ENCODE measurements at regions not wholly inside any gene's neighbourhood (a gene's known extent, or its start where the extent isn't known, plus 50 kb on each side); places are given as distances from the start of the nearest gene placed in this dataset.

- no peak for ATAC-seq (ENCODE audit: low read depth)
- Histone ChIP-seq H3K27me3 (ENCODE audit: control insufficient read depth, insufficient read depth, low read length) (no peaks in the 10 kb centered on the region), H3K79me1 (ENCODE audit: low read depth in 1 of 2, low read length in 2 of 2) (no peaks in the 10 kb centered on the region), H3K27ac (ENCODE audit: insufficient read depth, low read length) (no peak overlapping the region), H3K23ac (ENCODE audit: low read depth, low read length) (no peak overlapping the region), H2BK5ac (ENCODE audit: low read depth, low read length, poor library complexity, severe bottlenecking) (no peak overlapping the region), H4K91ac (ENCODE audit: insufficient read depth, low read depth, low read length) (no peak overlapping the region), H2BK15ac (ENCODE audit: low read depth, low read length) (no peak overlapping the region), H3K56ac (ENCODE audit: extremely low read depth, insufficient read depth, low read length) (no peak overlapping the region), H4K20me1 (ENCODE audit: insufficient read depth, low read length) (no peaks in the 10 kb centered on the region), H3K4ac (ENCODE audit: low read depth, low read length) (no peak overlapping the region), H2BK20ac (ENCODE audit: low read depth, low read length) (no peak overlapping the region), H3K4me3 (ENCODE audit: insufficient read depth, low read depth, low read length) (no peak overlapping the region), H2AFZ (replicated peaks; ENCODE audit: low read length, poor library complexity) (no peak overlapping the region), H3K4me1 (ENCODE audit: control insufficient read depth, insufficient read depth, low read length) (no peaks in the 10 kb centered on the region), H2AK5ac (ENCODE audit: low read depth, low read length) (no peak overlapping the region), H3K9me3 (ENCODE audit: control insufficient read depth, insufficient read depth, low read length) (peaks cover 16% of the 10 kb centered on the region), H3K14ac (replicated peaks; ENCODE audit: low read depth, low read length) (no peak overlapping the region), H3K9ac (ENCODE audit: low read depth, low read length) (no peak overlapping the region), H3K9me1 (ENCODE audit: insufficient read depth, low read length) (no peaks in the 10 kb centered on the region), H3K4me2 (ENCODE audit: low read depth, low read length) (no peak overlapping the region), H4K5ac (ENCODE audit: low read depth, low read length) (no peak overlapping the region), H2BK120ac (ENCODE audit: low read depth, low read length) (no peak overlapping the region), H2AK9ac (replicated peaks; ENCODE audit: low read depth, low read length, poor library complexity) (no peak overlapping the region), H3K18ac (ENCODE audit: low read depth, low read length) (no peak overlapping the region), H4K8ac (ENCODE audit: low read depth in 2 of 2, low read length in 2 of 2) (no peak overlapping the region), H3K36me3 (ENCODE audit: control insufficient read depth, insufficient read depth, low read length) (no peaks in the 10 kb centered on the region)
- POLR2A ChIA-PET (ENCODE audit: unreplicated experiment): no interaction called here
- dilution Hi-C loops (cut with HindIII; ENCODE audit: low sequenced_read_pairs, unreplicated experiment) (no loop called here), in situ Hi-C loops (cut with MboI; ENCODE audit: low sequenced_read_pairs) (no loop called here), intact Hi-C loops (cut with micrococcal nuclease) (no loop called here)
- no CpG with 5 or more reads among the region's 5 CpGs for WGBS, 2 experiments (ENCODE audit: extremely low coverage in 2 of 2, insufficient read length in 1 of 2)
- no peak for DNase-seq
- TF ChIP-seq NFE2L2 (IDR thresholded peaks at IDR 0.05; ENCODE audit: low read depth, low read length) (no peak), USF2 (IDR thresholded peaks at IDR 0.05; ENCODE audit: low read depth, low read length) (no peak), CTCF (conservative IDR thresholded peaks at IDR 0.05; ENCODE audit: low read depth, low read length) (no peak)
- no TSS peak for BruUV-seq (replicated peaks)
- CTCF ChIA-PET: no interaction called here
These were observed 852.6 kb downstream of the VRK1 start for GRCh38 chr14:97649752-97650151.

Data from IMR-90 (cell line).